ENCODE measurements at regions not wholly inside any gene's neighbourhood (a gene's known extent, or its start where the extent isn't known, plus 50 kb on each side); places are given as distances from the start of the nearest gene placed in this dataset.

- DNase-seq, result no peak
- Mint-ChIP-seq H3K9me3 (peaks cover 78% of the 10 kb centered on the region), H3K27ac (no peak overlapping the region), H3K27me3 (ENCODE audit: insufficient read depth) (no peaks in the 10 kb centered on the region; the same call in 1 of the 2 replicates), H3K4me3 (no peak overlapping the region), H3K4me1 (ENCODE audit: low read depth) (no peaks in the 10 kb centered on the region), H3K36me3 (ENCODE audit: low read depth) (no peaks in the 10 kb centered on the region)
- TF ChIP-seq CTCF (IDR thresholded peaks at IDR 0.05), result no peak
Observed at GRCh38 chr22:49570032-49570848, 257.4 kb downstream of the BRD1 start.

GRCh38 chr22:49569286-49570031 lies 258.2 kb downstream of the BRD1 start:
- TF ChIP-seq CTCF (IDR thresholded peaks at IDR 0.05), result no peak
- Mint-ChIP-seq H3K27ac (no peak overlapping the region), H3K36me3 (ENCODE audit: low read depth) (no peaks in the 10 kb centered on the region)

GRCh38 chr22:49568751-49569285 lies 258.9 kb downstream of the BRD1 start:
- no peaks in the 10 kb centered on the region for H3K4me1 Mint-ChIP-seq (ENCODE audit: low read depth)
- H3K36me3 Mint-ChIP-seq (ENCODE audit: low read depth), result no peaks in the 10 kb centered on the region
- peaks cover 78% of the 10 kb centered on the region for H3K9me3 Mint-ChIP-seq
- H3K27me3 Mint-ChIP-seq (ENCODE audit: insufficient read depth), result no peaks in the 10 kb centered on the region; the same call in 1 of the 2 replicates
- no peak for TF ChIP-seq CTCF (IDR thresholded peaks at IDR 0.05)
- DNase-seq, result no peak
- H3K27ac Mint-ChIP-seq, result no peak overlapping the region
- no peak overlapping the region for H3K4me3 Mint-ChIP-seq

More at GRCh38 chr22:49569286-49570031, 258.2 kb downstream of the BRD1 start:
- Mint-ChIP-seq H3K27me3 (ENCODE audit: insufficient read depth) (no peaks in the 10 kb centered on the region; the same call in 1 of the 2 replicates), H3K4me3 (no peak overlapping the region), H3K4me1 (ENCODE audit: low read depth) (no peaks in the 10 kb centered on the region), H3K9me3 (peaks cover 76% of the 10 kb centered on the region)
- no peak for DNase-seq

- no peak for DNase-seq
- TF ChIP-seq CTCF (IDR thresholded peaks at IDR 0.05), result no peak
- H3K36me3 Mint-ChIP-seq (ENCODE audit: low read depth), result no peaks in the 10 kb centered on the region
- H3K27ac Mint-ChIP-seq, result no peak overlapping the region
- no peaks in the 10 kb centered on the region for H3K4me1 Mint-ChIP-seq (ENCODE audit: low read depth)
- peaks cover 71% of the 10 kb centered on the region for H3K9me3 Mint-ChIP-seq
- no peak overlapping the region for H3K4me3 Mint-ChIP-seq
- H3K27me3 Mint-ChIP-seq (ENCODE audit: insufficient read depth), result no peaks in the 10 kb centered on the region; the same call in 1 of the 2 replicates
Observed at GRCh38 chr22:49567899-49568750, 259.5 kb downstream of the BRD1 start.

- H3K36me3 Mint-ChIP-seq (ENCODE audit: low read depth), result no peaks in the 10 kb centered on the region
- no peak for DNase-seq
- H3K4me1 Mint-ChIP-seq (ENCODE audit: low read depth), result no peaks in the 10 kb centered on the region
- H3K27ac Mint-ChIP-seq, result no peak overlapping the region
- no peaks in the 10 kb centered on the region; the same call in 1 of the 2 replicates for H3K27me3 Mint-ChIP-seq (ENCODE audit: insufficient read depth)
- peaks cover 58% of the 10 kb centered on the region for H3K9me3 Mint-ChIP-seq
- H3K4me3 Mint-ChIP-seq, result no peak overlapping the region
- no peak for TF ChIP-seq CTCF (IDR thresholded peaks at IDR 0.05)
Observed at GRCh38 chr22:49566693-49567092, 261.0 kb downstream of the BRD1 start.
